Gastroesophageal sphincter (tissue), 3 donors: ENCODE measurements at regions not wholly inside any gene's neighbourhood (a gene's known extent, or its start where the extent isn't known, plus 50 kb on each side); places are given as distances from the start of the nearest gene placed in this dataset.

Experiments used
- POLR2A ChIP-seq, 2 donors: fragments of 450-650 bp; IDR thresholded peaks; one replicate each; pipeline ENCODE4 v1.6.1; 2017; ENCODE audit warnings: antibody characterized with exemption in 2 of 2, mild to moderate bottlenecking in 2 of 2, moderate library complexity in 1 of 2
- TF ChIP-seq, protein P1 (sequence below), 4 experiments: fragments of 200-600 bp in 2 of 4; fragments of 450-650 bp in 2 of 4; sonication (generic) in 1 of 4; IDR thresholded peaks; one replicate each; pipeline ENCODE4 v1.5.1; 2017 to 2019; ENCODE audit warnings: antibody characterized with exemption in 4 of 4, mild to moderate bottlenecking in 2 of 4, moderate library complexity in 2 of 4

GRCh38 chr7:52475001-52475582 is 560.3 kb upstream of the POM121L12 start:
- TF ChIP-seq, protein P1, sequence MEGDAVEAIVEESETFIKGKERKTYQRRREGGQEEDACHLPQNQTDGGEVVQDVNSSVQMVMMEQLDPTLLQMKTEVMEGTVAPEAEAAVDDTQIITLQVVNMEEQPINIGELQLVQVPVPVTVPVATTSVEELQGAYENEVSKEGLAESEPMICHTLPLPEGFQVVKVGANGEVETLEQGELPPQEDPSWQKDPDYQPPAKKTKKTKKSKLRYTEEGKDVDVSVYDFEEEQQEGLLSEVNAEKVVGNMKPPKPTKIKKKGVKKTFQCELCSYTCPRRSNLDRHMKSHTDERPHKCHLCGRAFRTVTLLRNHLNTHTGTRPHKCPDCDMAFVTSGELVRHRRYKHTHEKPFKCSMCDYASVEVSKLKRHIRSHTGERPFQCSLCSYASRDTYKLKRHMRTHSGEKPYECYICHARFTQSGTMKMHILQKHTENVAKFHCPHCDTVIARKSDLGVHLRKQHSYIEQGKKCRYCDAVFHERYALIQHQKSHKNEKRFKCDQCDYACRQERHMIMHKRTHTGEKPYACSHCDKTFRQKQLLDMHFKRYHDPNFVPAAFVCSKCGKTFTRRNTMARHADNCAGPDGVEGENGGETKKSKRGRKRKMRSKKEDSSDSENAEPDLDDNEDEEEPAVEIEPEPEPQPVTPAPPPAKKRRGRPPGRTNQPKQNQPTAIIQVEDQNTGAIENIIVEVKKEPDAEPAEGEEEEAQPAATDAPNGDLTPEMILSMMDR (IDR thresholded peaks at IDR 0.05): no peak
- TF ChIP-seq POLR2A (IDR thresholded peaks at IDR 0.05): no peak
